Neural progenitor cell (in vitro differentiated cells): ENCODE measurements at regions not wholly inside any gene's neighbourhood (a gene's known extent, or its start where the extent isn't known, plus 50 kb on each side); places are given as distances from the start of the nearest gene placed in this dataset.

Experiments
- DNase-seq: peaks from one replicate; pipeline ENCODE4 v3.0.0-alpha.2; 2016; ENCODE audit warnings: low spot score
- H2AFZ ChIP-seq: fragments of 200-600 bp; sonication (generic); replicated peaks from 2 replicates; pipeline ENCODE4 v1.6.1; 2016; ENCODE audit warnings: antibody characterized with exemption
- H3F3A ChIP-seq: fragments of 200-600 bp; sonication (generic); 2 replicates; pipeline ENCODE4 v1.6.1; 2016; ENCODE audit warnings: antibody characterized with exemption, low read depth
- H3K27ac ChIP-seq: fragments of 200-600 bp; sonication (generic); 2 replicates; pipeline ENCODE4 v1.5.1; 2016; ENCODE audit warnings: mild to moderate bottlenecking
- H3K27me3 ChIP-seq: fragments of 200-600 bp; sonication (generic); 2 replicates; pipeline ENCODE4 v1.6.1; 2016; ENCODE audit warnings: mild to moderate bottlenecking, moderate library complexity
- H3K36me3 ChIP-seq: fragments of 200-600 bp; sonication (generic); 2 replicates; pipeline ENCODE4 v1.5.1; 2016
- H3K4me1 ChIP-seq: fragments of 200-600 bp; sonication (generic); 2 replicates; pipeline ENCODE4 v1.6.1; 2016; ENCODE audit warnings: mixed run types
- H3K4me2 ChIP-seq: fragments of 200-600 bp; sonication (generic); 2 replicates; pipeline ENCODE4 v1.6.1; 2016
- H3K4me3 ChIP-seq: fragments of 200-600 bp; sonication (generic); 2 replicates; pipeline ENCODE4 v1.5.1; 2016
- H3K79me2 ChIP-seq: fragments of 200-600 bp; sonication (generic); 2 replicates; pipeline ENCODE4 v1.6.1; 2016; ENCODE audit warnings: low read depth
- H3K9ac ChIP-seq: fragments of 200-600 bp; sonication (generic); 2 replicates; pipeline ENCODE4 v1.6.1; 2016
- H3K9me3 ChIP-seq: fragments of 200-600 bp; sonication (generic); 2 replicates; pipeline ENCODE4 v1.5.1; 2016; ENCODE audit warnings: low read depth
- H4K20me1 ChIP-seq: fragments of 200-600 bp; sonication (generic); 2 replicates; pipeline ENCODE4 v1.6.1; 2016; ENCODE audit warnings: low read depth
- H3K27ac Mint-ChIP-seq: 3 replicates; pipeline ENCODE4 v1.8.0; 2021; ENCODE audit warnings: mixed read lengths
- H3K27me3 Mint-ChIP-seq: 2 replicates; pipeline ENCODE4 v1.8.0; 2022; ENCODE audit warnings: low read depth, mild to moderate bottlenecking, inconsistent platforms, moderate library complexity, mixed read lengths; ENCODE audit not compliant: insufficient read depth
- H3K36me3 Mint-ChIP-seq: 3 replicates; pipeline ENCODE4 v1.8.0; 2021; ENCODE audit warnings: mixed read lengths
- H3K4me1 Mint-ChIP-seq: 3 replicates; pipeline ENCODE4 v1.8.0; 2021; ENCODE audit warnings: mixed read lengths
- H3K4me3 Mint-ChIP-seq: 3 replicates; pipeline ENCODE4 v1.8.0; 2021; ENCODE audit warnings: mild to moderate bottlenecking, moderate library complexity, mixed read lengths
- H3K9me3 Mint-ChIP-seq: 3 replicates; pipeline ENCODE4 v1.8.0; 2020; ENCODE audit warnings: mixed read lengths
- CTCF ChIP-seq: fragments of 200-600 bp; sonication (generic); IDR thresholded peaks from 2 replicates; pipeline ENCODE4 v1.5.1; 2017; ENCODE audit warnings: antibody characterized with exemption, mild to moderate bottlenecking
- EZH2 ChIP-seq: fragments of 200-600 bp; sonication (generic); IDR thresholded peaks from 2 replicates; pipeline ENCODE4 v1.6.1; 2017; ENCODE audit warnings: antibody characterized with exemption, mild to moderate bottlenecking, moderate library complexity
- EZH2phosphoT487 ChIP-seq: fragments of 200-600 bp; sonication (generic); IDR thresholded peaks from 2 replicates; pipeline ENCODE4 v1.6.1; 2017; ENCODE audit warnings: antibody characterized with exemption

- Mint-ChIP-seq H3K4me3 (no peak overlapping the region), H3K27ac (no peak overlapping the region), H3K27me3 (no peaks in the 10 kb centered on the region), H3K4me1 (no peaks in the 10 kb centered on the region), H3K36me3 (no peaks in the 10 kb centered on the region), H3K9me3 (peaks cover 6% of the 10 kb centered on the region)
- Histone ChIP-seq H3K79me2 (no peaks in the 10 kb centered on the region), H3K9ac (no peak overlapping the region), H3K27me3 (no peaks in the 10 kb centered on the region), H3F3A (no peaks in the 10 kb centered on the region), H3K9me3 (no peaks in the 10 kb centered on the region), H3K4me1 (no peaks in the 10 kb centered on the region), H4K20me1 (no peaks in the 10 kb centered on the region), H3K27ac (no peak overlapping the region), H3K36me3 (no peaks in the 10 kb centered on the region), H3K4me2 (no peak overlapping the region), H3K4me3 (no peak overlapping the region), H2AFZ (no peak overlapping the region)
- no peak for DNase-seq
- TF ChIP-seq EZH2phosphoT487 (no peak), CTCF (no peak), EZH2 (no peak)
Observed at GRCh38 chr2:160550048-160550447, 56.4 kb upstream of the RBMS1 start.

GRCh38 chr2:160551259-160551658 lies 57.7 kb upstream of the RBMS1 start:
- Mint-ChIP-seq H3K4me3 (no peak overlapping the region), H3K36me3 (no peaks in the 10 kb centered on the region), H3K27ac (no peak overlapping the region), H3K9me3 (peaks cover 8% of the 10 kb centered on the region), H3K27me3 (no peaks in the 10 kb centered on the region), H3K4me1 (no peaks in the 10 kb centered on the region)
- no peaks in the 10 kb centered on the region for H4K20me1 ChIP-seq
- DNase-seq: no peak
- H3K4me3 ChIP-seq: no peak overlapping the region
- no peaks in the 10 kb centered on the region for H3K4me1 ChIP-seq
- TF ChIP-seq EZH2: no peak
- no peak for TF ChIP-seq EZH2phosphoT487
- no peak for TF ChIP-seq CTCF
- no peaks in the 10 kb centered on the region for H3K36me3 ChIP-seq
- H3K79me2 ChIP-seq: no peaks in the 10 kb centered on the region
- no peak overlapping the region for H3K4me2 ChIP-seq
- H3K27ac ChIP-seq: no peak overlapping the region
- H3K9me3 ChIP-seq: no peaks in the 10 kb centered on the region
- H2AFZ ChIP-seq: no peak overlapping the region
- H3F3A ChIP-seq: no peaks in the 10 kb centered on the region
- no peaks in the 10 kb centered on the region for H3K27me3 ChIP-seq
- H3K9ac ChIP-seq: no peak overlapping the region

- no peaks in the 10 kb centered on the region for H3K36me3 Mint-ChIP-seq
- H3K4me1 Mint-ChIP-seq: no peaks in the 10 kb centered on the region
- Histone ChIP-seq H3K9me3 (no peaks in the 10 kb centered on the region), H3K4me1 (no peaks in the 10 kb centered on the region), H3K9ac (no peak overlapping the region), H2AFZ (no peak overlapping the region), H3K79me2 (no peaks in the 10 kb centered on the region), H3F3A (no peaks in the 10 kb centered on the region), H3K27ac (no peak overlapping the region), H3K36me3 (no peaks in the 10 kb centered on the region), H3K4me3 (no peak overlapping the region), H4K20me1 (no peaks in the 10 kb centered on the region), H3K27me3 (no peaks in the 10 kb centered on the region), H3K4me2 (no peak overlapping the region)
- TF ChIP-seq EZH2: no peak
- TF ChIP-seq CTCF: no peak
- no peak for TF ChIP-seq EZH2phosphoT487
- DNase-seq: no peak
- H3K9me3 Mint-ChIP-seq: peaks cover 7% of the 10 kb centered on the region
- no peak overlapping the region for H3K27ac Mint-ChIP-seq
- H3K27me3 Mint-ChIP-seq: no peaks in the 10 kb centered on the region
- H3K4me3 Mint-ChIP-seq: no peak overlapping the region
Observed at GRCh38 chr2:160555420-160556071, 61.9 kb upstream of the RBMS1 start.
